CD4-positive, alpha-beta T cell (primary cell): ENCODE measurements at regions not wholly inside any gene's neighbourhood (a gene's known extent, or its start where the extent isn't known, plus 50 kb on each side); places are given as distances from the start of the nearest gene placed in this dataset.

Experiments
- ATAC-seq: fragments of 200-7000 bp; cut with Tn5 transposase; one replicate; pipeline ENCODE4 v1.10.0; 2022; ENCODE audit warnings: mild to moderate bottlenecking; ENCODE audit not compliant: poor library complexity
- CTCF ChIA-PET: fragments of 350-600 bp; sonication (Branson Sonifier 250); formaldehyde crosslinking; loops from one replicate; lab custom pipeline; 2021; ENCODE audit warnings: antibody characterized with exemption, inconsistent platforms; lab: Charles Lee
- POLR2A ChIA-PET: fragments of 350-600 bp; sonication (Branson Sonifier 250); formaldehyde crosslinking; loops from one replicate; lab custom pipeline; 2021; ENCODE audit warnings: antibody characterized with exemption, inconsistent platforms; lab: Charles Lee
- DNase-seq, 14 experiments: peaks; one replicate each; pipeline ENCODE4 v3.0.0-alpha.2; 2013 to 2020; ENCODE audit warnings: mixed read lengths in 2 of 14
- H3K27ac ChIP-seq, 2 donors: one replicate each; pipeline versions ENCODE4 v1.5.1 to v1.7.0; 2013; ENCODE audit warnings: low read length in 2 of 2, low read depth in 1 of 2, mild to moderate bottlenecking in 1 of 2
- H3K27me3 ChIP-seq, 2 experiments: 1 replicate in 1 of 2; 2 replicates in 1 of 2; pipeline versions ENCODE4 v1.6.1 to v1.7.0; 2013; ENCODE audit warnings: low read length in 2 of 2, control low read depth in 1 of 2, mild to moderate bottlenecking in 1 of 2, moderate library complexity in 1 of 2; ENCODE audit not compliant: insufficient read depth in 2 of 2, control insufficient read depth in 1 of 2
- H3K36me3 ChIP-seq: one replicate; pipeline ENCODE4 v1.6.1; 2013; ENCODE audit warnings: low read length, control low read depth; ENCODE audit not compliant: insufficient read depth
- H3K4me1 ChIP-seq: one replicate; pipeline ENCODE4 v1.6.1; 2013; ENCODE audit warnings: low read length, control low read depth; ENCODE audit not compliant: insufficient read depth
- H3K4me3 ChIP-seq: one replicate; pipeline ENCODE4 v1.5.1; 2013; ENCODE audit warnings: mild to moderate bottlenecking, low read length, moderate library complexity
- H3K9me3 ChIP-seq, 2 experiments: 1 replicate in 1 of 2; 2 replicates in 1 of 2; pipeline versions ENCODE4 v1.6.1 to v1.7.0; 2013; ENCODE audit warnings: low read length in 2 of 2, mild to moderate bottlenecking in 2 of 2, control low read depth in 1 of 2, moderate library complexity in 1 of 2; ENCODE audit not compliant: control insufficient read depth in 1 of 2, insufficient read depth in 1 of 2
- H3K27ac Mint-ChIP-seq: one replicate; pipeline ENCODE4 v1.8.0; 2020; ENCODE audit warnings: mixed read lengths
- H3K27me3 Mint-ChIP-seq: one replicate; pipeline ENCODE4 v1.8.0; 2021; ENCODE audit warnings: mixed read lengths
- H3K36me3 Mint-ChIP-seq: one replicate; pipeline ENCODE4 v1.8.0; 2021; ENCODE audit warnings: low read depth, mixed read lengths
- H3K4me1 Mint-ChIP-seq: one replicate; pipeline ENCODE4 v1.8.0; 2021; ENCODE audit warnings: low read depth, mixed read lengths
- H3K4me3 Mint-ChIP-seq: one replicate; pipeline ENCODE4 v1.8.0; 2020; ENCODE audit warnings: mild to moderate bottlenecking, mixed read lengths
- H3K9me3 Mint-ChIP-seq: one replicate; pipeline ENCODE4 v1.8.0; 2020; ENCODE audit warnings: mixed read lengths
- CTCF ChIP-seq: fragments of 200-600 bp; IDR thresholded peaks from one replicate; pipeline ENCODE4 v1.8.0; 2022; ENCODE audit warnings: antibody characterized with exemption, mild to moderate bottlenecking
- intact Hi-C, 2 experiments: fragments of 100-400 bp; cut with DNase I in 1 of 2; cut with micrococcal nuclease in 1 of 2; formaldehyde crosslinking; loops; one replicate each; pipeline versions ENCODE4 v1.15.1 to v1.9.0; 2023 to 2025; cut with DNase I, micrococcal nuclease

- ATAC-seq (no peak), DNase-seq (no peak)
- ChIA-PET POLR2A (no interaction called here), CTCF (no interaction called here)
- no peaks in the 10 kb centered on the region for H3K27me3 Mint-ChIP-seq
- Histone ChIP-seq H3K36me3 (no peaks in the 10 kb centered on the region), H3K27me3 (no peaks in the 10 kb centered on the region), H3K4me1 (no peaks in the 10 kb centered on the region), H3K9me3 (peaks cover 0 to 8% of the 10 kb centered on the region in 2 experiments), H3K4me3 (no peak overlapping the region), H3K27ac (no peak overlapping the region)
- no peak overlapping the region for H3K4me3 Mint-ChIP-seq
- intact Hi-C loops: no loop called here
- H3K9me3 Mint-ChIP-seq: peaks cover 3% of the 10 kb centered on the region
- H3K4me1 Mint-ChIP-seq: no peaks in the 10 kb centered on the region
- H3K36me3 Mint-ChIP-seq: no peaks in the 10 kb centered on the region
- no peak overlapping the region for H3K27ac Mint-ChIP-seq
- no peak for TF ChIP-seq CTCF
Observed at GRCh38 chr5:4717446-4717845, 422.7 kb upstream of the ADAMTS16 start.

GRCh38 chr5:4720831-4721230, 419.3 kb upstream of the ADAMTS16 start:
- ChIA-PET POLR2A (no interaction called here), CTCF (no interaction called here)
- Mint-ChIP-seq H3K9me3 (peaks cover 2% of the 10 kb centered on the region), H3K4me1 (no peaks in the 10 kb centered on the region), H3K27ac (no peak overlapping the region), H3K4me3 (no peak overlapping the region), H3K27me3 (no peaks in the 10 kb centered on the region), H3K36me3 (no peaks in the 10 kb centered on the region)
- no peak overlapping the region for H3K27ac ChIP-seq
- no peak for ATAC-seq
- DNase-seq: no peak
- H3K4me1 ChIP-seq: no peaks in the 10 kb centered on the region
- TF ChIP-seq CTCF: no peak
- no peaks in the 10 kb centered on the region for H3K27me3 ChIP-seq
- peaks cover 0 to 8% of the 10 kb centered on the region in 2 experiments for H3K9me3 ChIP-seq
- no peak overlapping the region for H3K4me3 ChIP-seq
- H3K36me3 ChIP-seq: no peaks in the 10 kb centered on the region
- intact Hi-C loops: no loop called here

- Mint-ChIP-seq H3K27me3 (no peaks in the 10 kb centered on the region), H3K36me3 (no peaks in the 10 kb centered on the region), H3K9me3 (peaks cover 4% of the 10 kb centered on the region), H3K4me3 (no peak overlapping the region), H3K27ac (no peak overlapping the region), H3K4me1 (no peaks in the 10 kb centered on the region)
- Histone ChIP-seq H3K9me3 (peaks cover 0 to 8% of the 10 kb centered on the region in 2 experiments), H3K27ac (no peak overlapping the region), H3K4me3 (no peak overlapping the region), H3K4me1 (no peaks in the 10 kb centered on the region), H3K36me3 (no peaks in the 10 kb centered on the region), H3K27me3 (no peaks in the 10 kb centered on the region)
- ChIA-PET POLR2A (no interaction called here), CTCF (no interaction called here)
- no peak for TF ChIP-seq CTCF
- no peak for DNase-seq
- intact Hi-C loops: no loop called here
- ATAC-seq: no peak
Observed at GRCh38 chr5:4722886-4723285, 417.2 kb upstream of the ADAMTS16 start.
